ENCODE measurements at regions not wholly inside any gene's neighbourhood (a gene's known extent, or its start where the extent isn't known, plus 50 kb on each side); places are given as distances from the start of the nearest gene placed in this dataset.

- TF ChIP-seq CTCF (conservative IDR thresholded peaks at IDR 0.05), result peak; percentile 28; the same call in 1 of the 2 replicates
- TF ChIP-seq EZH2 (IDR thresholded peaks at IDR 0.05; ENCODE audit: low read depth), result no peak
Measured at GRCh38 chr2:18482666-18483065, 77.8 kb downstream of the RDH14 start.

Data from PC-9 (cell line).